H9 (cell line): ENCODE measurements at regions not wholly inside any gene's neighbourhood (a gene's known extent, or its start where the extent isn't known, plus 50 kb on each side); places are given as distances from the start of the nearest gene placed in this dataset.

Experiments
- DNase-seq: peaks from one replicate; pipeline ENCODE4 v3.0.0-alpha.2; 2017
- H2AFZ ChIP-seq: one replicate; pipeline ENCODE4 v1.6.1; 2013; ENCODE audit warnings: mild to moderate bottlenecking, low read length, control low read depth, moderate library complexity
- H2AK5ac ChIP-seq: 2 replicates; pipeline ENCODE4 v1.6.1; 2013; ENCODE audit warnings: low read length, control low read depth, mixed read lengths; ENCODE audit not compliant: insufficient read length
- H2BK120ac ChIP-seq: one replicate; pipeline ENCODE4 v1.6.1; 2013; ENCODE audit warnings: low read depth, mild to moderate bottlenecking, low read length, control low read depth, inconsistent platforms; ENCODE audit not compliant: poor library complexity, severe bottlenecking
- H2BK12ac ChIP-seq: 2 replicates; pipeline ENCODE4 v1.6.1; 2013; ENCODE audit warnings: low read length, control low read depth, mixed read lengths, low read depth; ENCODE audit not compliant: insufficient read length
- H2BK15ac ChIP-seq: 2 replicates; pipeline ENCODE4 v1.6.1; 2013; ENCODE audit warnings: low read depth, low read length, control low read depth
- H2BK20ac ChIP-seq: one replicate; pipeline ENCODE4 v1.6.1; 2013; ENCODE audit warnings: low read depth, mild to moderate bottlenecking, low read length, control low read depth, inconsistent platforms; ENCODE audit not compliant: poor library complexity, severe bottlenecking
- H2BK5ac ChIP-seq: 2 replicates; pipeline ENCODE4 v1.6.1; 2013; ENCODE audit warnings: low read length, control low read depth, mixed read lengths; ENCODE audit not compliant: insufficient read length
- H3K14ac ChIP-seq: 2 replicates; pipeline ENCODE4 v1.6.1; 2013; ENCODE audit warnings: low read length, control low read depth; ENCODE audit not compliant: insufficient read depth
- H3K18ac ChIP-seq: 2 replicates; pipeline ENCODE4 v1.6.1; 2013; ENCODE audit warnings: low read depth, mild to moderate bottlenecking, mixed read lengths, low read length, control low read depth; ENCODE audit not compliant: insufficient read length
- H3K23ac ChIP-seq: 2 replicates; pipeline ENCODE4 v1.6.1; 2013; ENCODE audit warnings: low read length, control low read depth, mixed read lengths, low read depth; ENCODE audit not compliant: insufficient read length
- H3K23me2 ChIP-seq: 2 replicates; pipeline ENCODE4 v1.6.1; 2013; ENCODE audit warnings: low read depth, mild to moderate bottlenecking, mixed read lengths, low read length, control low read depth; ENCODE audit not compliant: insufficient read length, poor library complexity, severe bottlenecking
- H3K27ac ChIP-seq: 2 replicates; pipeline ENCODE4 v1.5.1; 2013; ENCODE audit warnings: low read length, control low read depth, mixed read lengths, low read depth; ENCODE audit not compliant: insufficient read length
- H3K27me3 ChIP-seq: 2 replicates; pipeline ENCODE4 v1.6.1; 2013; ENCODE audit warnings: low read length, control low read depth, inconsistent platforms; ENCODE audit not compliant: insufficient read depth
- H3K4ac ChIP-seq: 2 replicates; pipeline ENCODE4 v1.6.1; 2013; ENCODE audit warnings: low read depth, mild to moderate bottlenecking, control low read depth, inconsistent platforms, low read length, moderate library complexity
- H3K4me1 ChIP-seq: 2 replicates; pipeline ENCODE4 v1.6.1; 2013; ENCODE audit warnings: low read length, control low read depth, inconsistent platforms; ENCODE audit not compliant: insufficient read depth
- H3K4me2 ChIP-seq: 2 replicates; pipeline ENCODE4 v1.6.1; 2013; ENCODE audit warnings: low read length, control low read depth, mixed read lengths; ENCODE audit not compliant: insufficient read length, insufficient read depth
- H3K56ac ChIP-seq: 2 replicates; pipeline ENCODE4 v1.6.1; 2013; ENCODE audit warnings: low read depth, mild to moderate bottlenecking, mixed read lengths, low read length, control low read depth; ENCODE audit not compliant: insufficient read length
- H3K79me1 ChIP-seq: 2 replicates; pipeline ENCODE4 v1.6.1; 2013; ENCODE audit warnings: low read depth, mild to moderate bottlenecking, moderate library complexity, low read length, control low read depth, inconsistent platforms; ENCODE audit not compliant: insufficient read depth, poor library complexity, severe bottlenecking
- H3K79me2 ChIP-seq: 2 replicates; pipeline ENCODE4 v1.6.1; 2013; ENCODE audit warnings: low read length, control low read depth, inconsistent platforms; ENCODE audit not compliant: insufficient read depth
- H3K9ac ChIP-seq: 2 replicates; pipeline ENCODE4 v1.6.1; 2013; ENCODE audit warnings: low read length, control low read depth, mixed read lengths; ENCODE audit not compliant: insufficient read length; ENCODE audit errors: extremely low read depth
- H3K9me3 ChIP-seq: one replicate; pipeline ENCODE4 v1.6.1; 2013; ENCODE audit warnings: low read depth, low read length, inconsistent platforms; ENCODE audit not compliant: control insufficient read depth
- H3T11ph ChIP-seq: one replicate; pipeline ENCODE4 v1.6.1; 2013; ENCODE audit warnings: mild to moderate bottlenecking, low read length, control low read depth, inconsistent platforms
- H4K20me1 ChIP-seq: one replicate; pipeline ENCODE4 v1.6.1; 2013; ENCODE audit not compliant: control insufficient read depth, insufficient read length, insufficient read depth
- H4K5ac ChIP-seq: 2 replicates; pipeline ENCODE4 v1.6.1; 2013; ENCODE audit warnings: low read depth, mild to moderate bottlenecking, mixed read lengths, low read length, control low read depth; ENCODE audit not compliant: insufficient read length
- H4K8ac ChIP-seq: replicated peaks from 2 replicates; pipeline ENCODE4 v1.6.1; 2013; ENCODE audit warnings: low read length, control low read depth, mixed read lengths, low read depth; ENCODE audit not compliant: insufficient read length
- H4K91ac ChIP-seq: 2 replicates; pipeline ENCODE4 v1.6.1; 2013; ENCODE audit warnings: low read depth, mild to moderate bottlenecking, moderate library complexity, mixed read lengths, low read length, control low read depth; ENCODE audit not compliant: insufficient read length
- H3K27ac Mint-ChIP-seq, 3 experiments: 2 replicates in 2 of 3; 3 replicates in 1 of 3; pipeline ENCODE4 v1.8.0; 2020 to 2021; ENCODE audit warnings: mixed read lengths in 3 of 3, mild to moderate bottlenecking in 1 of 3, moderate library complexity in 1 of 3
- H3K27me3 Mint-ChIP-seq: 2 replicates; pipeline ENCODE4 v1.8.0; 2021; ENCODE audit warnings: low read depth, mild to moderate bottlenecking, moderate library complexity, mixed read lengths
- H3K36me3 Mint-ChIP-seq, 3 experiments: 2 replicates in 2 of 3; 3 replicates in 1 of 3; pipeline ENCODE4 v1.8.0; 2020 to 2021; ENCODE audit warnings: low read depth in 3 of 3, mixed read lengths in 3 of 3; ENCODE audit not compliant: insufficient read depth in 1 of 3
- H3K4me1 Mint-ChIP-seq, 2 experiments: 2 replicates each; pipeline ENCODE4 v1.8.0; 2020; ENCODE audit warnings: mixed read lengths in 2 of 2
- H3K4me3 Mint-ChIP-seq, 2 experiments: 2 replicates in 1 of 2; 3 replicates in 1 of 2; pipeline ENCODE4 v1.8.0; 2020 to 2021; ENCODE audit warnings: mild to moderate bottlenecking in 2 of 2, mixed read lengths in 2 of 2, moderate library complexity in 1 of 2
- H3K9me3 Mint-ChIP-seq, 2 experiments: 2 replicates in 1 of 2; 3 replicates in 1 of 2; pipeline ENCODE4 v1.8.0; 2020; ENCODE audit warnings: mild to moderate bottlenecking in 2 of 2, mixed read lengths in 2 of 2, moderate library complexity in 1 of 2
- CTCF ChIP-seq: fragments of 200-600 bp; sonication (generic); conservative IDR thresholded peaks from 3 replicates; pipeline ENCODE4 v1.8.0; 2021; ENCODE audit warnings: antibody characterized with exemption, mild to moderate bottlenecking
- WGBS: extraction: QIAGEN DNeasy Blood & Tissue Kit; methylation state at CpG from one replicate; pipeline ENCODE4 v1.1.7; 2013; ENCODE audit warnings: missing lambda C conversion rate, low lambda C conversion rate, mixed read lengths; ENCODE audit not compliant: insufficient read length; ENCODE audit errors: extremely low coverage; 5-methylcytosine and 5-hydroxymethylcytosine counted together

GRCh38 chr3:159250961-159251360, 449.1 kb downstream of the MFSD1 start:
- no peak overlapping the region for H3K14ac ChIP-seq
- Mint-ChIP-seq H3K9me3 (no peaks in the 10 kb centered on the region), H3K4me3 (no peak overlapping the region), H3K27ac (no peak overlapping the region), H3K27me3 (peaks cover 6% of the 10 kb centered on the region), H3K4me1 (no peaks in the 10 kb centered on the region), H3K36me3 (no peaks in the 10 kb centered on the region)
- no peak overlapping the region for H3K4me2 ChIP-seq
- DNase-seq, result no peak
- H3K23me2 ChIP-seq, result no peaks in the 10 kb centered on the region
- no peak overlapping the region for H2BK20ac ChIP-seq
- H4K20me1 ChIP-seq, result no peaks in the 10 kb centered on the region
- no peak overlapping the region for H4K91ac ChIP-seq
- no peak overlapping the region for H3K23ac ChIP-seq
- H2BK15ac ChIP-seq, result no peak overlapping the region
- H3T11ph ChIP-seq, result no peak overlapping the region
- no peak overlapping the region for H4K8ac ChIP-seq
- WGBS, result no CpG with 5 or more reads among the region's 1 CpG
- no peaks in the 10 kb centered on the region for H3K79me1 ChIP-seq
- H3K9ac ChIP-seq, result no peak overlapping the region
- TF ChIP-seq CTCF, result no peak
- no peak overlapping the region for H2AK5ac ChIP-seq
- no peak overlapping the region for H3K18ac ChIP-seq
- H3K27ac ChIP-seq, result no peak overlapping the region
- no peak overlapping the region for H2BK120ac ChIP-seq
- no peak overlapping the region for H3K4ac ChIP-seq
- H2AFZ ChIP-seq, result no peak overlapping the region
- no peak overlapping the region for H2BK12ac ChIP-seq
- H3K27me3 ChIP-seq, result no peaks in the 10 kb centered on the region
- no peak overlapping the region for H3K56ac ChIP-seq
- H4K5ac ChIP-seq, result no peak overlapping the region
- no peak overlapping the region for H2BK5ac ChIP-seq
- H3K79me2 ChIP-seq, result no peaks in the 10 kb centered on the region
- H3K4me1 ChIP-seq, result no peaks in the 10 kb centered on the region
- no peaks in the 10 kb centered on the region for H3K9me3 ChIP-seq
